ENCODE measurements at regions not wholly inside any gene's neighbourhood (a gene's known extent, or its start where the extent isn't known, plus 50 kb on each side); places are given as distances from the start of the nearest gene placed in this dataset.

- Histone ChIP-seq H3K9ac (ENCODE audit: control insufficient read depth, extremely low read depth, insufficient read depth, low read length) (peak overlapping the region; percentile 19), H3K4me3 (ENCODE audit: control insufficient read depth in 2 of 3, extremely low read depth in 1 of 3, insufficient read depth in 2 of 3, low read depth in 1 of 3, low read length in 3 of 3) (no peak overlapping the region), H3K9me3 (ENCODE audit: control insufficient read depth, low read depth, low read length) (no peaks in the 10 kb centered on the region), H3K27me3 (ENCODE audit: control insufficient read depth, extremely low read depth, insufficient read depth, low read length) (no peaks in the 10 kb centered on the region), H3K36me3 (ENCODE audit: control insufficient read depth in 2 of 2, extremely low read depth in 1 of 2, insufficient read depth in 2 of 2, low read length in 2 of 2) (no peaks in the 10 kb centered on the region), H3K27ac (ENCODE audit: control insufficient read depth, insufficient read depth, low read length) (peak overlapping the region; percentile 37), H2AFZ (ENCODE audit: control insufficient read depth, low read length) (peak overlapping the region; percentile 31), H3K4me1 (ENCODE audit: control insufficient read depth, extremely low read depth, insufficient read depth, low read length) (peaks cover 27% of the 10 kb centered on the region), H3K79me2 (ENCODE audit: control insufficient read depth, insufficient read depth, low read length) (no peaks in the 10 kb centered on the region), H4K20me1 (ENCODE audit: control insufficient read depth, extremely low read depth, insufficient read depth, low read length) (no peaks in the 10 kb centered on the region), H3K4me2 (ENCODE audit: control insufficient read depth, extremely low read depth, insufficient read depth, low read depth, low read length) (peak overlapping the region; percentile 19), H3K9me1 (ENCODE audit: control insufficient read depth, extremely low read depth, insufficient read depth, low read length) (no peaks in the 10 kb centered on the region)
- no peak for FAIRE-seq
- TF ChIP-seq CTCF (optimal IDR thresholded peaks at IDR 0.05 in 1 of 3, IDR thresholded peaks at IDR 0.05 in 1 of 3, conservative IDR thresholded peaks at IDR 0.05 in 1 of 3; ENCODE audit: extremely low read depth in 1 of 3, insufficient read depth in 2 of 3, low read length in 3 of 3), result no peak
- TF ChIP-seq EZH2 (IDR thresholded peaks at IDR 0.05; ENCODE audit: low read length), result no peak
- dilution Hi-C loops (cut with MboI; ENCODE audit: extremely low pct_ligation_motif_present, low sequenced_read_pairs), result no loop called here
- DNase-seq (ENCODE audit: low read depth, low spot score), result no peak
Measured at GRCh38 chr5:56638061-56638621, 177.2 kb upstream of the MAP3K1 start.

DNA sequence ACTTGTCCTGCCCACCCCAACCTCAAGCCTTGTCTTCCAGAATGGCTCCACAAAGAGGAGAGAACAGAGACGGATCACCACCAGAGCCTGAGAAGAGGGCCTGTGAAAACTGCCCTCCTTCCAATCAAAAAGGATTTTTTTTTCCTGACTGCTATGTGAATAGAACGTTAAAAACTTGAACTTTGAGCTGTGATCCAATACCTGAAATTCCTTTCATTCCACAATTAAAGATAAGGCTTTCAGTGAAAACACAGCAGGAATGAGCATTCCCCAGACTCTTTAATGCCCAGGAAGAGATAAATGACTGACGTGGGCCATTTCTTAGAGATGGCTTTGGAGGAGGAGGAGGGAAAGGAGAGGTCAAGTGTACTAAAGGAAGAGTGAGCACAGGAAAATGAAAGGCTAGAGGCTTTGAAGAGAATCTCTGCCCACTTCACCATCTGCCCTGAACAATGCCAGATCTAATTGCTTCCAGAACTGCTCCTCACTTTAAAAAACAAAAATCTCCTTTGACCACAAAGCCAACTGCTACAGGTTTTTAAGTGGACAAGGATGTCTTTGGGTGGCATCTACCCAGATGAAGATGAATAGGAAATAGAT is 177.9 kb upstream of the MAP3K1 start:
- H3K36me3 ChIP-seq (ENCODE audit: control insufficient read depth in 2 of 2, extremely low read depth in 1 of 2, insufficient read depth in 2 of 2, low read length in 2 of 2), result no peaks in the 10 kb centered on the region
- no peaks in the 10 kb centered on the region for H3K9me1 ChIP-seq (ENCODE audit: control insufficient read depth, extremely low read depth, insufficient read depth, low read length)
- H3K9ac ChIP-seq (ENCODE audit: control insufficient read depth, extremely low read depth, insufficient read depth, low read length), result no peak overlapping the region
- DNase-seq (ENCODE audit: low read depth, low spot score) (no peak), FAIRE-seq (no peak)
- H2AFZ ChIP-seq (ENCODE audit: control insufficient read depth, low read length), result no peak overlapping the region
- H3K27me3 ChIP-seq (ENCODE audit: control insufficient read depth, extremely low read depth, insufficient read depth, low read length), result no peaks in the 10 kb centered on the region
- dilution Hi-C loops (cut with MboI; ENCODE audit: extremely low pct_ligation_motif_present, low sequenced_read_pairs), result no loop called here
- H3K4me2 ChIP-seq (ENCODE audit: control insufficient read depth, extremely low read depth, insufficient read depth, low read depth, low read length), result no peak overlapping the region
- TF ChIP-seq CTCF (optimal IDR thresholded peaks at IDR 0.05 in 1 of 3, IDR thresholded peaks at IDR 0.05 in 1 of 3, conservative IDR thresholded peaks at IDR 0.05 in 1 of 3; ENCODE audit: extremely low read depth in 1 of 3, insufficient read depth in 2 of 3, low read length in 3 of 3), result no peak
- no peak for TF ChIP-seq EZH2 (IDR thresholded peaks at IDR 0.05; ENCODE audit: low read length)
- H3K4me1 ChIP-seq (ENCODE audit: control insufficient read depth, extremely low read depth, insufficient read depth, low read length), result peaks cover 27% of the 10 kb centered on the region
- H3K27ac ChIP-seq (ENCODE audit: control insufficient read depth, insufficient read depth, low read length), result no peak overlapping the region
- no peaks in the 10 kb centered on the region for H4K20me1 ChIP-seq (ENCODE audit: control insufficient read depth, extremely low read depth, insufficient read depth, low read length)
- H3K9me3 ChIP-seq (ENCODE audit: control insufficient read depth, low read depth, low read length), result no peaks in the 10 kb centered on the region
- no peak overlapping the region for H3K4me3 ChIP-seq (ENCODE audit: control insufficient read depth in 2 of 3, extremely low read depth in 1 of 3, insufficient read depth in 2 of 3, low read depth in 1 of 3, low read length in 3 of 3)
- no peaks in the 10 kb centered on the region for H3K79me2 ChIP-seq (ENCODE audit: control insufficient read depth, insufficient read depth, low read length)
